SK-N-SH (cell line): ENCODE measurements at regions not wholly inside any gene's neighbourhood (a gene's known extent, or its start where the extent isn't known, plus 50 kb on each side); places are given as distances from the start of the nearest gene placed in this dataset.

Source experiments
- CTCF ChIA-PET: fragments of 300-600, 350-600 bp; formaldehyde crosslinking; extraction: SDS; loops from one replicate; lab custom pipeline; 2021; lab: Yijun Ruan, JAX
- POLR2A ChIA-PET: fragments of 350-600 bp; sonication (Branson Sonifier 250); formaldehyde crosslinking; extraction: SDS; loops from one replicate; lab custom pipeline; 2020; ENCODE audit warnings: antibody characterized with exemption, inconsistent platforms; lab: Yijun Ruan, JAX
- DNase-seq: peaks from one replicate; pipeline ENCODE4 v3.0.0; 2012
- H2AFZ ChIP-seq: fragments of 200-600 bp; sonication (generic); 2 replicates; pipeline ENCODE4 v1.8.1; 2016; ENCODE audit warnings: antibody characterized with exemption, mild to moderate bottlenecking, low read depth
- H3F3A ChIP-seq: fragments of 200-600 bp; sonication (generic); replicated peaks from 2 replicates; pipeline ENCODE3; 2016; ENCODE audit warnings: antibody characterized with exemption, mild to moderate bottlenecking; ENCODE audit not compliant: insufficient read depth
- H3K27ac ChIP-seq, 2 experiments: fragments of 200-500 bp in 1 of 2; fragments of 200-600 bp in 1 of 2; sonication (Bioruptor generic) in 1 of 2; sonication (generic), shearing (Covaris generic) in 1 of 2; 2 replicates each; pipeline versions ENCODE4 v1.5.1 to v1.6.1; 2014 to 2016; ENCODE audit warnings: low read depth in 2 of 2, inconsistent platforms in 1 of 2, low read length in 1 of 2, mild to moderate bottlenecking in 1 of 2, mixed read lengths in 1 of 2
- H3K27me3 ChIP-seq: fragments of 200-600 bp; sonication (generic), shearing (Covaris generic); 2 replicates; pipeline ENCODE4 v1.6.1; 2016; ENCODE audit warnings: mixed run types; ENCODE audit not compliant: insufficient read depth
- H3K36me3 ChIP-seq, 2 experiments: fragments of 200-500 bp in 1 of 2; fragments of 200-600 bp in 1 of 2; sonication (Bioruptor generic) in 1 of 2; sonication (generic) in 1 of 2; replicated peaks in 1 of 2; 2 replicates each; pipeline versions ENCODE3 to v1.5.1; 2014 to 2016; ENCODE audit warnings: low read length in 1 of 2, mild to moderate bottlenecking in 1 of 2; ENCODE audit not compliant: insufficient read depth in 2 of 2, control insufficient read depth in 1 of 2
- H3K4me1 ChIP-seq, 2 experiments: fragments of 200-500 bp in 1 of 2; fragments of 200-600 bp in 1 of 2; sonication (Bioruptor generic) in 1 of 2; sonication (generic), shearing (Covaris generic) in 1 of 2; 2 replicates each; pipeline versions ENCODE4 v1.5.1 to v1.6.1; 2014 to 2016; ENCODE audit warnings: low read depth in 1 of 2, low read length in 1 of 2, mixed run types in 1 of 2; ENCODE audit not compliant: insufficient read depth in 2 of 2, control insufficient read depth in 1 of 2
- H3K4me2 ChIP-seq: fragments of 200-600 bp; sonication (generic), shearing (Covaris generic); 2 replicates; pipeline ENCODE4 v1.6.1; 2017; ENCODE audit warnings: mixed run types
- H3K4me3 ChIP-seq, 2 experiments: fragments of 200-500 bp in 1 of 2; fragments of 200-600 bp in 1 of 2; sonication (Bioruptor generic) in 1 of 2; sonication (generic), shearing (Covaris generic) in 1 of 2; 2 replicates each; pipeline versions ENCODE4 v1.5.1 to v1.8.1; 2014 to 2016; ENCODE audit warnings: low read depth in 2 of 2, inconsistent platforms in 1 of 2, low read length in 1 of 2, mild to moderate bottlenecking in 1 of 2, mixed read lengths in 1 of 2, moderate library complexity in 1 of 2
- H3K79me2 ChIP-seq: fragments of 200-600 bp; sonication (generic); 2 replicates; pipeline ENCODE4 v1.8.1; 2017; ENCODE audit warnings: mild to moderate bottlenecking; ENCODE audit not compliant: insufficient read depth
- H3K9ac ChIP-seq: fragments of 200-600 bp; sonication (generic); 2 replicates; pipeline ENCODE4 v1.6.1; 2017; ENCODE audit warnings: mixed run types
- H3K9me2 ChIP-seq: fragments of 200-600 bp; sonication (generic); 2 replicates; pipeline ENCODE4 v1.6.1; 2017; ENCODE audit warnings: mixed run types
- H3K9me3 ChIP-seq: fragments of 200-600 bp; sonication (generic); 2 replicates; pipeline ENCODE4 v1.6.1; 2017; ENCODE audit warnings: mixed run types, mild to moderate bottlenecking, moderate library complexity
- H4K20me1 ChIP-seq: fragments of 200-600 bp; sonication (generic); 2 replicates; pipeline ENCODE4 v1.6.1; 2017; ENCODE audit warnings: mild to moderate bottlenecking, mixed run types; ENCODE audit not compliant: insufficient read depth
- CHD2 ChIP-seq: fragments of 150-350 bp; IDR thresholded peaks from 2 replicates; pipeline ENCODE4 v1.6.1; 2018; ENCODE audit warnings: low read length; ENCODE audit not compliant: partially characterized antibody
- ELF1 ChIP-seq: IDR thresholded peaks from 2 replicates; pipeline ENCODE4 v1.4.0; 2012
- EP300 ChIP-seq, 2 experiments: IDR thresholded peaks; 2 replicates each; pipeline versions ENCODE4 v1.4.0 to v1.6.1; 2012; ENCODE audit warnings: borderline replicate concordance in 1 of 2, low read depth in 1 of 2, low read length in 1 of 2
- EZH2phosphoT487 ChIP-seq: fragments of 200-600 bp; sonication (generic); IDR thresholded peaks from 2 replicates; pipeline ENCODE4 v1.6.1; 2017; ENCODE audit warnings: low read depth, mixed run types, mild to moderate bottlenecking, antibody characterized with exemption, moderate library complexity, borderline replicate concordance
- FOXJ3 ChIP-seq: sonication (generic); formaldehyde crosslinking; IDR thresholded peaks from 2 replicates; pipeline ENCODE4 v1.5.1; 2020; ENCODE audit warnings: mild to moderate bottlenecking, missing genetic modification reagents
- GATA2 ChIP-seq: sonication (generic); formaldehyde crosslinking; IDR thresholded peaks from 2 replicates; pipeline ENCODE4 v1.5.0; 2020; ENCODE audit warnings: mild to moderate bottlenecking, missing genetic modification reagents
- NRF1 ChIP-seq: IDR thresholded peaks from 2 replicates; pipeline ENCODE4 v1.6.1; 2012; ENCODE audit warnings: low read depth, mild to moderate bottlenecking, low read length
- RAD21 ChIP-seq: IDR thresholded peaks from 2 replicates; pipeline ENCODE4 v1.6.1; 2012; ENCODE audit warnings: mild to moderate bottlenecking, low read length
- RCOR1 ChIP-seq: fragments of 150-350 bp; IDR thresholded peaks from 2 replicates; pipeline ENCODE4 v1.6.1; 2017; ENCODE audit warnings: antibody characterized with exemption, low read length
- RXRA ChIP-seq: IDR thresholded peaks from 2 replicates; pipeline ENCODE4 v1.4.0; 2012; ENCODE audit warnings: low read depth, mild to moderate bottlenecking, borderline replicate concordance
- TCF12 ChIP-seq: IDR thresholded peaks from 2 replicates; pipeline ENCODE4 v1.4.0; 2012
- WGBS: methylation state at CpG from one replicate; pipeline ENCODE4 v1.1.6; 2017; ENCODE audit warnings: low lambda C conversion rate; 5-methylcytosine and 5-hydroxymethylcytosine counted together
- TF ChIP-seq, protein P1 (sequence below): IDR thresholded peaks from 2 replicates; pipeline ENCODE4; 2012
- TF ChIP-seq, protein P2 (sequence below): IDR thresholded peaks from 2 replicates; pipeline ENCODE4 v1.4.0; 2012; ENCODE audit warnings: low read depth
- TF ChIP-seq, protein P3 (sequence below): IDR thresholded peaks from 2 replicates; pipeline ENCODE4 v1.4.0; 2012; ENCODE audit warnings: low read depth, borderline replicate concordance
- TF ChIP-seq, protein P4 (sequence below): fragments of 200-600 bp; sonication (generic); IDR thresholded peaks from 2 replicates; pipeline ENCODE4 v1.6.1; 2017; ENCODE audit warnings: antibody characterized with exemption, mild to moderate bottlenecking, moderate library complexity

DNA sequence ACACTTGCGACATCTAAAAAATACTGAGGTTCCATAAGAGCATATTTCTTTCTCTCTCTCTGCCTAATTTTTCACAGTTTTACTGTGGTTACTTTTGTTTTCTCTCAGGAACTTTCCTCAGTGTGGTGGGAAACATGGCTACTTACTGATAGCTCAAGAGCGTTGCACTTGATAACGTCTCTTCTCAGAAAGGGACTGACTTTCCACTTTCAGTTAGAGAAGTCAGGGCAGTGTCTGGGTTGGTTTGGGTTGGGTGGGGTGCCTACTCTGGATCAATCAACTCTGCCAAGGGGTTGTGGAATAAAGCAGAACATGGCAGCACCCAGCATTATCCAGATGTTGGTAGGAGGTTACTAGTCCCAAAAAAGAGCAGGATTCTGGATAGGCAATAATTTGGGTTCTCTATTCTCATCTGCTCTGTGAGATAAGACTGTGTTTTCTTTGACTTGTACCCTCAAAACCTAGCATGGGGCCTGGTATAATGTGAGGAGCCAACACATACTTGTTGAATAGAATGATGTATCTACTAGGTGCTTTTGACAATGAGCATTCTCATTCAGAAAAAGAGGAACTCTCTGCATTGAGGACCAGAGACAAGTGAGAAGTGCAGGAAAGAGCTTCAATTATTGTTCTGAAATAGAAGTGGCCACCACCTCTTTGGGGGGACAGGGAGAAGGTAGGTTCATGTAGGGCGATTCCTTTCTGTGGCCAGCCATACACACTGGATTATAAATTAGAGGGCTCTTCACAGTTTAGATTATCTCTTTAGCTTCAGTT lies 315.7 kb downstream of the REEP3 start:
- Histone ChIP-seq H3K27me3 (no peaks in the 10 kb centered on the region; the same call in 1 of the 2 replicates), H4K20me1 (no peaks in the 10 kb centered on the region), H3K9me3 (no peaks in the 10 kb centered on the region), H3K4me3 (no peak overlapping the region), H3F3A (no peaks in the 10 kb centered on the region), H3K9me2 (no peaks in the 10 kb centered on the region), H3K9ac (no peak overlapping the region), H3K36me3 (no peaks in the 10 kb centered on the region), H2AFZ (no peak overlapping the region)
- DNase-seq = no peak
- 61% methylated on average over 4 of the region's 4 CpGs for WGBS
- TF ChIP-seq TCF12 = no peak
- TF ChIP-seq, all 33 proteins: peak for 0
- ChIA-PET CTCF (interaction anchor here (2.0 kb wide), 1 partner anchor 9 kb away, joined by 5 read pairs; no protein-coding TSS in a partner anchor), POLR2A (no interaction called here)
- no peaks in the 10 kb centered on the region; a peak in 2 of 4 replicates for H3K4me1 ChIP-seq
- no peaks in the 10 kb centered on the region for H3K79me2 ChIP-seq
- no peak overlapping the region for H3K4me2 ChIP-seq
- H3K27ac ChIP-seq = no peak overlapping the region

DNA sequence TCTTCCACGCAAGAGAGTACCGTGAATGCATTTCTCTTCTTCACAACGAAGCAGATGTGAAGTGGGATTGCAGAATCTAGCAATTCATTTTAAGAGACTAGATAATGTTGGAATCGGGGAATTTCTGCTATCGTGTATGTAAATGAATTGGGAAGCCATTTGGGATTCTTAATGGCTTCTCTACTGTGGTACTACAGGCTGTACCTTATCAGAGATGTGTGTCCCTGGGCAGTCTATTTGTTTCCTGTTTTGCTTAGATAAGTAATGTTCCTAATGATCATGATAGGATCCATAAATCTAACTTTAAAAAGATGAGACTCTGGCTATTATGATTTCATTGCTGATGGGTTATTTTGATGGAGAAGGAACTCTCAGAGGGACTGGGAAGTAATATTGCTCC lies 320.6 kb downstream of the REEP3 start:
- Histone ChIP-seq H2AFZ (no peak overlapping the region), H3K4me2 (no peak overlapping the region), H4K20me1 (no peaks in the 10 kb centered on the region), H3K36me3 (no peaks in the 10 kb centered on the region), H3K4me3 (no peak overlapping the region), H3K9me3 (no peaks in the 10 kb centered on the region), H3K27ac (no peak overlapping the region), H3K79me2 (no peaks in the 10 kb centered on the region), H3K27me3 (no peaks in the 10 kb centered on the region; the same call in 1 of the 2 replicates), H3K9me2 (no peaks in the 10 kb centered on the region), H3K9ac (no peak overlapping the region), H3F3A (no peaks in the 10 kb centered on the region), H3K4me1 (no peaks in the 10 kb centered on the region; a peak in 2 of 4 replicates)
- peak; percentile 51 for DNase-seq
- CTCF ChIA-PET = interaction anchor here (1.2 to 2.0 kb wide), 3 partner anchors 11 to 25 kb away, joined by 4 to 9 read pairs (median 5); no protein-coding TSS in a partner anchor
- POLR2A ChIA-PET = no interaction called here
- TF ChIP-seq GATA2 (CRISPR knock-in tag) (peak; percentile 84), TCF12 (0 out of 2 replicates have a peak, but pooled peaks have one; percentile 20), RCOR1 (peak; percentile 83; the same call in 1 of the 2 replicates), CHD2 (no peak), EP300 (IDR thresholded peaks at IDR 0.05; ENCODE audit: borderline replicate concordance in 1 of 2, low read depth in 1 of 2, low read length in 1 of 2) (0 out of 4 replicates have a peak, but pooled peaks of 1 of the 2 experiments have one; percentile 50)
- TF ChIP-seq, protein P1, sequence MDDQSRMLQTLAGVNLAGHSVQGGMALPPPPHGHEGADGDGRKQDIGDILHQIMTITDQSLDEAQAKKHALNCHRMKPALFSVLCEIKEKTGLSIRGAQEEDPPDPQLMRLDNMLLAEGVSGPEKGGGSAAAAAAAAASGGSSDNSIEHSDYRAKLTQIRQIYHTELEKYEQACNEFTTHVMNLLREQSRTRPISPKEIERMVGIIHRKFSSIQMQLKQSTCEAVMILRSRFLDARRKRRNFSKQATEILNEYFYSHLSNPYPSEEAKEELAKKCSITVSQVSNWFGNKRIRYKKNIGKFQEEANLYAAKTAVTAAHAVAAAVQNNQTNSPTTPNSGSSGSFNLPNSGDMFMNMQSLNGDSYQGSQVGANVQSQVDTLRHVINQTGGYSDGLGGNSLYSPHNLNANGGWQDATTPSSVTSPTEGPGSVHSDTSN = no peak
- WGBS = 16% methylated on average over 5 of the region's 5 CpGs

DNA sequence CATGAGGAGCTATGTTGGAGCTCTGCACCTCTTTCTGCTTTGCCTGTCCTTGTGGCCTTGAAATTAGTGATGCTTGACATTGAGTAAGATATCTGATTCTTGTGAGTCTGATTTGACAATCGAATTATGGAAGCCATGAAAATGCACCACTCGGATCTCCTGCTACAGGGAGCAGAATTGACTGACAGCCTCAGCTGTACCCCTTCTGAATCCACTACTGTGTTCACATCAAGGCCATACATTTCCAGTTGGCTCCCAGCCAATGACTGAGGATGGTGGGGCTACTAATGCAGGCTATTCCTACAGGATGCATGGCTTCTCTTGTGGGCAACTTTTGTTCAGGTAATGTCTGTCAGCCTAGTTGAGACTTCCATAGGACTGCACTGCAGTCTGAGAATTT lies 321.9 kb downstream of the REEP3 start:
- Histone ChIP-seq H3K79me2 (no peaks in the 10 kb centered on the region), H3K9me3 (no peaks in the 10 kb centered on the region), H3K9ac (no peak overlapping the region), H3K27me3 (no peaks in the 10 kb centered on the region; the same call in 1 of the 2 replicates), H3F3A (no peaks in the 10 kb centered on the region), H4K20me1 (no peaks in the 10 kb centered on the region), H3K9me2 (no peaks in the 10 kb centered on the region), H3K36me3 (no peaks in the 10 kb centered on the region), H2AFZ (no peak overlapping the region), H3K4me3 (no peak overlapping the region), H3K4me2 (no peak overlapping the region), H3K4me1 (no peaks in the 10 kb centered on the region; a peak in 2 of 4 replicates), H3K27ac (no peak overlapping the region)
- POLR2A ChIA-PET = no interaction called here
- CTCF ChIA-PET = interaction anchor here (1.0 to 2.8 kb wide), 4 partner anchors 22 to 685 kb away, joined by 3 to 14 read pairs (median 4); no protein-coding TSS in a partner anchor
- DNase-seq = no peak
- 16% methylated on average over 2 of the region's 2 CpGs for WGBS
- TF ChIP-seq, protein P2, sequence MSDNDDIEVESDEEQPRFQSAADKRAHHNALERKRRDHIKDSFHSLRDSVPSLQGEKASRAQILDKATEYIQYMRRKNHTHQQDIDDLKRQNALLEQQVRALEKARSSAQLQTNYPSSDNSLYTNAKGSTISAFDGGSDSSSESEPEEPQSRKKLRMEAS = no peak
- TF ChIP-seq, protein P3, sequence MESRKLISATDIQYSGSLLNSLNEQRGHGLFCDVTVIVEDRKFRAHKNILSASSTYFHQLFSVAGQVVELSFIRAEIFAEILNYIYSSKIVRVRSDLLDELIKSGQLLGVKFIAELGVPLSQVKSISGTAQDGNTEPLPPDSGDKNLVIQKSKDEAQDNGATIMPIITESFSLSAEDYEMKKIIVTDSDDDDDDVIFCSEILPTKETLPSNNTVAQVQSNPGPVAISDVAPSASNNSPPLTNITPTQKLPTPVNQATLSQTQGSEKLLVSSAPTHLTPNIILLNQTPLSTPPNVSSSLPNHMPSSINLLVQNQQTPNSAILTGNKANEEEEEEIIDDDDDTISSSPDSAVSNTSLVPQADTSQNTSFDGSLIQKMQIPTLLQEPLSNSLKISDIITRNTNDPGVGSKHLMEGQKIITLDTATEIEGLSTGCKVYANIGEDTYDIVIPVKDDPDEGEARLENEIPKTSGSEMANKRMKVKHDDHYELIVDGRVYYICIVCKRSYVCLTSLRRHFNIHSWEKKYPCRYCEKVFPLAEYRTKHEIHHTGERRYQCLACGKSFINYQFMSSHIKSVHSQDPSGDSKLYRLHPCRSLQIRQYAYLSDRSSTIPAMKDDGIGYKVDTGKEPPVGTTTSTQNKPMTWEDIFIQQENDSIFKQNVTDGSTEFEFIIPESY = no peak
- TF ChIP-seq RXRA (no peak), TCF12 (no peak), RAD21 (no peak), EZH2phosphoT487 (no peak), ELF1 (no peak), EP300 (IDR thresholded peaks at IDR 0.05; ENCODE audit: borderline replicate concordance in 1 of 2, low read depth in 1 of 2, low read length in 1 of 2) (no peak), FOXJ3 (CRISPR knock-in tag) (no peak), NRF1 (no peak)
- TF ChIP-seq, protein P4, sequence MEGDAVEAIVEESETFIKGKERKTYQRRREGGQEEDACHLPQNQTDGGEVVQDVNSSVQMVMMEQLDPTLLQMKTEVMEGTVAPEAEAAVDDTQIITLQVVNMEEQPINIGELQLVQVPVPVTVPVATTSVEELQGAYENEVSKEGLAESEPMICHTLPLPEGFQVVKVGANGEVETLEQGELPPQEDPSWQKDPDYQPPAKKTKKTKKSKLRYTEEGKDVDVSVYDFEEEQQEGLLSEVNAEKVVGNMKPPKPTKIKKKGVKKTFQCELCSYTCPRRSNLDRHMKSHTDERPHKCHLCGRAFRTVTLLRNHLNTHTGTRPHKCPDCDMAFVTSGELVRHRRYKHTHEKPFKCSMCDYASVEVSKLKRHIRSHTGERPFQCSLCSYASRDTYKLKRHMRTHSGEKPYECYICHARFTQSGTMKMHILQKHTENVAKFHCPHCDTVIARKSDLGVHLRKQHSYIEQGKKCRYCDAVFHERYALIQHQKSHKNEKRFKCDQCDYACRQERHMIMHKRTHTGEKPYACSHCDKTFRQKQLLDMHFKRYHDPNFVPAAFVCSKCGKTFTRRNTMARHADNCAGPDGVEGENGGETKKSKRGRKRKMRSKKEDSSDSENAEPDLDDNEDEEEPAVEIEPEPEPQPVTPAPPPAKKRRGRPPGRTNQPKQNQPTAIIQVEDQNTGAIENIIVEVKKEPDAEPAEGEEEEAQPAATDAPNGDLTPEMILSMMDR = no peak
